ENCODE measurements at regions not wholly inside any gene's neighbourhood (a gene's known extent, or its start where the extent isn't known, plus 50 kb on each side); places are given as distances from the start of the nearest gene placed in this dataset.

DNA sequence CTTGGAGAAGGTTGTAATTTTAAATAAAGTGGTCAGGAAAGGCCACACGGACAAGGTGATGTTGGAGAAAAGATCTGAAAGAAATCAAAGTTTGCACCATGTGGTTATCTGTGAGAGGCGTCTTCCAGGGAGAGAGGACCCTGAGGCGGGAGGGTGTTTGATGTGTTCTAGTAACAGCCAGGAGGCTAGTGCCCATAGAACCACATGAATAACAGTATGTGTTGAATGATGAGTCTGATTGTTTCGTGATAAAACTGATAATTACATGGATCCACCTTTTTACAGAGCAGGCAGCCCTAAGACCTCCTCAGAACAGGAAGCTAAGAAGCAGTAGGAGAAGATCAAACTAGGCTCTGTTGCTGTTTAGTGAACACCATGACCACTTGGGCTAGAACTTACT is 91.4 kb downstream of the SCG2 start:
- Histone ChIP-seq H3K4me1 (ENCODE audit: control insufficient read depth, insufficient read depth, low read length) (no peaks in the 10 kb centered on the region), H3K36me3 (ENCODE audit: control insufficient read depth in 2 of 2, insufficient read depth in 2 of 2, low read length in 2 of 2) (no peaks in the 10 kb centered on the region), H3K9me3 (ENCODE audit: control insufficient read depth in 2 of 2, low read length in 2 of 2) (peaks cover 0 to 2% of the 10 kb centered on the region in 2 donors), H3K27me3 (ENCODE audit: control insufficient read depth in 1 of 2, insufficient read depth in 2 of 2, low read length in 2 of 2) (no peaks in the 10 kb centered on the region), H3K4me3 (ENCODE audit: low read length in 2 of 2) (no peak overlapping the region), H3K9ac (ENCODE audit: low read length in 2 of 2) (no peak overlapping the region), H3K27ac (ENCODE audit: low read length) (no peak overlapping the region)

DNA sequence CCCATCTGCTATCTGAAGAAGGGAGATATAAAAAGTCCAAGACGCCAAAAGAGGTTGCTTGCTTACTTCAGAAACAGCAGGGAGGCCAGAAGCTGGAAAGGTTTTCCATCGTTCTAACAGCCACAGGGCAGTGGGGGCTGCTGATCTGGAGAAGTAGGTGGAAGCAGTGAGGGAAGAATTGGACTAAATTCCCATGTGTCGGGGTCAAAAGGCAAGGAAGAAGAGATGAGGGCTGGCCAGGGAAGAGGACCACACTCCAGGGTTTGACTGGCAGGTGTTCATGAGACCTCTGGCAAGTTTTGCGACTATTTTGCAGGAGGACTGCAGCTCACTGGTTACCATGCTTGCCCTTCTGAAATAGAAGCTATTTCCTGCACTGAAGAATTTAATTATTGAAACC is 91.0 kb downstream of the SCG2 start:
- no peak overlapping the region for H3K4me3 ChIP-seq (ENCODE audit: low read length in 2 of 2)
- no peaks in the 10 kb centered on the region for H3K27me3 ChIP-seq (ENCODE audit: control insufficient read depth in 1 of 2, insufficient read depth in 2 of 2, low read length in 2 of 2)
- H3K27ac ChIP-seq (ENCODE audit: low read length): no peak overlapping the region
- H3K4me1 ChIP-seq (ENCODE audit: control insufficient read depth, insufficient read depth, low read length): no peaks in the 10 kb centered on the region
- H3K36me3 ChIP-seq (ENCODE audit: control insufficient read depth in 2 of 2, insufficient read depth in 2 of 2, low read length in 2 of 2): no peaks in the 10 kb centered on the region
- H3K9me3 ChIP-seq (ENCODE audit: control insufficient read depth in 2 of 2, low read length in 2 of 2): peaks cover 0 to 2% of the 10 kb centered on the region in 2 donors
- H3K9ac ChIP-seq (ENCODE audit: low read length in 2 of 2): no peak overlapping the region

- H3K4me3 ChIP-seq (ENCODE audit: low read length in 2 of 2): no peak overlapping the region
- no peaks in the 10 kb centered on the region for H3K4me1 ChIP-seq (ENCODE audit: control insufficient read depth, insufficient read depth, low read length)
- no peak overlapping the region for H3K27ac ChIP-seq (ENCODE audit: low read length)
- no peaks in the 10 kb centered on the region for H3K36me3 ChIP-seq (ENCODE audit: control insufficient read depth in 2 of 2, insufficient read depth in 2 of 2, low read length in 2 of 2)
- no peaks in the 10 kb centered on the region for H3K27me3 ChIP-seq (ENCODE audit: control insufficient read depth in 1 of 2, insufficient read depth in 2 of 2, low read length in 2 of 2)
- peaks cover 0 to 2% of the 10 kb centered on the region in 2 donors for H3K9me3 ChIP-seq (ENCODE audit: control insufficient read depth in 2 of 2, low read length in 2 of 2)
- H3K9ac ChIP-seq (ENCODE audit: low read length in 2 of 2): no peak overlapping the region
Observed at GRCh38 chr2:223513771-223514455, 88.2 kb downstream of the SCG2 start.

DNA sequence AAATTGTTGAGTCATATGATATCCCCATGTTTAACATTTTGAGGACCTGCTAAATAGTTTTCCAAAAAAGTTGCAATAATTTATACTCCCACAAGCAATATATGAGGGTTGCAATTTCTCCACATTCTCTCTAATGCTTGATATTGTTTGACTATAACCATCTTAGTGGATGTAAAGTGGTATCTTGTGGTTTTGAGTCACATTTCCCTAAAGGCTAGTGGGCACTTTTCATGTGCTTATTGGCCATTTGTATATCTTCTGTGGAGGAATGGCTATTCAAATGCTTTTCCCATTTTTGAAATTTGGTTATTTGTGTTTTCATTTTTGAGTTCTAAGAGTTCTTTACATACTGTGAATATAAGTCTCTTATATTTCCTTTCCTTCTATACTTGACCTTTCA is 82.7 kb downstream of the SCG2 start:
- no peaks in the 10 kb centered on the region for H3K36me3 ChIP-seq (ENCODE audit: control insufficient read depth in 2 of 2, insufficient read depth in 2 of 2, low read length in 2 of 2)
- H3K4me3 ChIP-seq (ENCODE audit: low read length in 2 of 2): no peak overlapping the region
- no peaks in the 10 kb centered on the region for H3K4me1 ChIP-seq (ENCODE audit: control insufficient read depth, insufficient read depth, low read length)
- no peak overlapping the region for H3K27ac ChIP-seq (ENCODE audit: low read length)
- peaks cover 0 to under 1% of the 10 kb centered on the region in 2 donors for H3K9me3 ChIP-seq (ENCODE audit: control insufficient read depth in 2 of 2, low read length in 2 of 2)
- no peak overlapping the region for H3K9ac ChIP-seq (ENCODE audit: low read length in 2 of 2)
- H3K27me3 ChIP-seq (ENCODE audit: control insufficient read depth in 1 of 2, insufficient read depth in 2 of 2, low read length in 2 of 2): no peaks in the 10 kb centered on the region

- Histone ChIP-seq H3K4me3 (ENCODE audit: low read length in 2 of 2) (no peak overlapping the region), H3K27me3 (ENCODE audit: control insufficient read depth in 1 of 2, insufficient read depth in 2 of 2, low read length in 2 of 2) (no peaks in the 10 kb centered on the region), H3K36me3 (ENCODE audit: control insufficient read depth in 2 of 2, insufficient read depth in 2 of 2, low read length in 2 of 2) (no peaks in the 10 kb centered on the region), H3K4me1 (ENCODE audit: control insufficient read depth, insufficient read depth, low read length) (no peaks in the 10 kb centered on the region), H3K9ac (ENCODE audit: low read length in 2 of 2) (no peak overlapping the region), H3K27ac (ENCODE audit: low read length) (no peak overlapping the region), H3K9me3 (ENCODE audit: control insufficient read depth in 2 of 2, low read length in 2 of 2) (no peaks in the 10 kb centered on the region)
Observed at GRCh38 chr2:223522796-223523195, 79.4 kb downstream of the SCG2 start.

- Histone ChIP-seq H3K9me3 (ENCODE audit: control insufficient read depth in 2 of 2, low read length in 2 of 2) (no peaks in the 10 kb centered on the region), H3K36me3 (ENCODE audit: control insufficient read depth in 2 of 2, insufficient read depth in 2 of 2, low read length in 2 of 2) (no peaks in the 10 kb centered on the region), H3K9ac (ENCODE audit: low read length in 2 of 2) (no peak overlapping the region), H3K4me1 (ENCODE audit: control insufficient read depth, insufficient read depth, low read length) (no peaks in the 10 kb centered on the region), H3K27me3 (ENCODE audit: control insufficient read depth in 1 of 2, insufficient read depth in 2 of 2, low read length in 2 of 2) (no peaks in the 10 kb centered on the region), H3K4me3 (ENCODE audit: low read length in 2 of 2) (no peak overlapping the region), H3K27ac (ENCODE audit: low read length) (no peak overlapping the region)
Observed at GRCh38 chr2:223523551-223524001, 78.6 kb downstream of the SCG2 start.

DNA sequence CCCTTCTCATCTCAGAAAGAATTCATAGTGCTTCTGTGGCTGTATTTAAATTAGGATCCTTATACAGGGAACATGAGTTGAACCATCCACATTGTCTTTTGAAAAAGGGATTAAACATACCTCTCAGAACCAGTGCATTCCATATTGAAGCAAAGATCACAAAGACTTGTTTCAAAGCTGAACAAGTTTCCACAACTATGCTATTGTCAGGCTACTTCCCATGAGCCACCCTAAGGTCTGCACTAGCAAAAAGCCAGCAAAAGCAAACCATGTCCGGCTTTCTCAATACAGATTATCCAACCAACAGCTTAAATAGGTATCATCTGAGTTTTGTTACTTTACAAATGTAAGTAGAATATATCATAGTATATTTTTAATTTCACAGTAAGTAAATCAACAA is 78.1 kb downstream of the SCG2 start:
- no peaks in the 10 kb centered on the region for H3K36me3 ChIP-seq (ENCODE audit: control insufficient read depth in 2 of 2, insufficient read depth in 2 of 2, low read length in 2 of 2)
- H3K4me1 ChIP-seq (ENCODE audit: control insufficient read depth, insufficient read depth, low read length): no peaks in the 10 kb centered on the region
- no peaks in the 10 kb centered on the region for H3K9me3 ChIP-seq (ENCODE audit: control insufficient read depth in 2 of 2, low read length in 2 of 2)
- H3K9ac ChIP-seq (ENCODE audit: low read length in 2 of 2): no peak overlapping the region
- H3K27ac ChIP-seq (ENCODE audit: low read length): no peak overlapping the region
- H3K27me3 ChIP-seq (ENCODE audit: control insufficient read depth in 1 of 2, insufficient read depth in 2 of 2, low read length in 2 of 2): no peaks in the 10 kb centered on the region
- H3K4me3 ChIP-seq (ENCODE audit: low read length in 2 of 2): no peak overlapping the region

GRCh38 chr2:223526106-223526505 is 76.1 kb downstream of the SCG2 start:
- Histone ChIP-seq H3K27me3 (ENCODE audit: control insufficient read depth in 1 of 2, insufficient read depth in 2 of 2, low read length in 2 of 2) (no peaks in the 10 kb centered on the region), H3K9me3 (ENCODE audit: control insufficient read depth in 2 of 2, low read length in 2 of 2) (no peaks in the 10 kb centered on the region), H3K36me3 (ENCODE audit: control insufficient read depth in 2 of 2, insufficient read depth in 2 of 2, low read length in 2 of 2) (no peaks in the 10 kb centered on the region)

DNA sequence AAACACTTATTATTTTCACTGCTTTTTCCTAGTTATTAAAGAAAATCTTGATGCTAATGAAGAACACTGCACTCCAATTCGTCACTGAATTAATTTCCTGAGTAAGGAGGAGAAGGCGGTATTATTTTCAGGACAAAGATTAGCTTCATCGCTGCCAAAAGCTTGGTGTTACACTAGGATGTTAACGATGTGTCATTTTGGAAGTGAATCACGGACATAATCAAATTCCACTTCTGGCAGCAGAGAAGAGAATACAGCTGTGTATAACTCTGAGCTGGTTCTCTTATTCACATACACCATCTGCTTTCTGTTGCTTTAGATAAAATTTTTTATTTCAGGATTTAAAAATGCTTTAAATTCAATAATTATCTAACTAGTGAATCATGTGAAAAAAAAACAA is 74.1 kb downstream of the SCG2 start:
- H3K27ac ChIP-seq (ENCODE audit: low read length): no peak overlapping the region
- no peak overlapping the region for H3K9ac ChIP-seq (ENCODE audit: low read length in 2 of 2)
- no peaks in the 10 kb centered on the region for H3K36me3 ChIP-seq (ENCODE audit: control insufficient read depth in 2 of 2, insufficient read depth in 2 of 2, low read length in 2 of 2)
- no peaks in the 10 kb centered on the region for H3K4me1 ChIP-seq (ENCODE audit: control insufficient read depth, insufficient read depth, low read length)
- H3K27me3 ChIP-seq (ENCODE audit: control insufficient read depth in 1 of 2, insufficient read depth in 2 of 2, low read length in 2 of 2): no peaks in the 10 kb centered on the region
- no peak overlapping the region for H3K4me3 ChIP-seq (ENCODE audit: low read length in 2 of 2)
- H3K9me3 ChIP-seq (ENCODE audit: control insufficient read depth in 2 of 2, low read length in 2 of 2): no peaks in the 10 kb centered on the region

More at GRCh38 chr2:223526106-223526505, 76.1 kb downstream of the SCG2 start:
- no peaks in the 10 kb centered on the region for H3K4me1 ChIP-seq (ENCODE audit: control insufficient read depth, insufficient read depth, low read length)
- no peak overlapping the region for H3K4me3 ChIP-seq (ENCODE audit: low read length in 2 of 2)
- no peak overlapping the region for H3K9ac ChIP-seq (ENCODE audit: low read length in 2 of 2)
- H3K27ac ChIP-seq (ENCODE audit: low read length): no peak overlapping the region

GRCh38 chr2:223529696-223530095 is 72.5 kb downstream of the SCG2 start:
- Histone ChIP-seq H3K4me3 (ENCODE audit: low read length in 2 of 2) (no peak overlapping the region), H3K36me3 (ENCODE audit: control insufficient read depth in 2 of 2, insufficient read depth in 2 of 2, low read length in 2 of 2) (no peaks in the 10 kb centered on the region), H3K27ac (ENCODE audit: low read length) (no peak overlapping the region), H3K27me3 (ENCODE audit: control insufficient read depth in 1 of 2, insufficient read depth in 2 of 2, low read length in 2 of 2) (no peaks in the 10 kb centered on the region), H3K9ac (ENCODE audit: low read length in 2 of 2) (no peak overlapping the region), H3K4me1 (ENCODE audit: control insufficient read depth, insufficient read depth, low read length) (no peaks in the 10 kb centered on the region), H3K9me3 (ENCODE audit: control insufficient read depth in 2 of 2, low read length in 2 of 2) (no peaks in the 10 kb centered on the region)

GRCh38 chr2:223530811-223531210 is 71.3 kb downstream of the SCG2 start:
- H3K36me3 ChIP-seq (ENCODE audit: control insufficient read depth in 2 of 2, insufficient read depth in 2 of 2, low read length in 2 of 2): no peaks in the 10 kb centered on the region
- H3K27ac ChIP-seq (ENCODE audit: low read length): no peak overlapping the region
- H3K4me3 ChIP-seq (ENCODE audit: low read length in 2 of 2): no peak overlapping the region
- no peaks in the 10 kb centered on the region for H3K27me3 ChIP-seq (ENCODE audit: control insufficient read depth in 1 of 2, insufficient read depth in 2 of 2, low read length in 2 of 2)
- no peaks in the 10 kb centered on the region for H3K9me3 ChIP-seq (ENCODE audit: control insufficient read depth in 2 of 2, low read length in 2 of 2)
- no peaks in the 10 kb centered on the region for H3K4me1 ChIP-seq (ENCODE audit: control insufficient read depth, insufficient read depth, low read length)
- H3K9ac ChIP-seq (ENCODE audit: low read length in 2 of 2): no peak overlapping the region

Data from stomach smooth muscle (tissue), 2 donors.